Left lung (tissue), 4 donors: ENCODE measurements at regions not wholly inside any gene's neighbourhood (a gene's known extent, or its start where the extent isn't known, plus 50 kb on each side); places are given as distances from the start of the nearest gene placed in this dataset.

Source experiments
- ATAC-seq: fragments of 200-7000 bp; cut with Tn5 transposase; one replicate; pipeline ENCODE4 v1.9.1; 2020; ENCODE audit warnings: moderate library complexity
- DNase-seq, 4 donors: peaks; one replicate each; pipeline ENCODE4 v3.0.0-alpha.2; 2013 to 2020
- H3K27ac ChIP-seq, 2 donors: fragments of 200-600 bp; sonication (generic) in 1 of 2; one replicate each; pipeline versions ENCODE4 v1.5.0 to v1.8.0; 2020 to 2021
- H3K27me3 ChIP-seq, 2 donors: fragments of 200-600 bp; sonication (generic) in 1 of 2; one replicate each; pipeline versions ENCODE4 v1.5.0 to v1.8.0; 2020 to 2021
- H3K36me3 ChIP-seq, 2 donors: fragments of 200-600 bp; sonication (generic) in 1 of 2; one replicate each; pipeline versions ENCODE4 v1.5.0 to v1.8.0; 2020 to 2021
- H3K4me1 ChIP-seq, 2 donors: fragments of 200-600 bp; one replicate each; pipeline ENCODE4 v1.8.0; 2021
- H3K4me3 ChIP-seq, 2 donors: fragments of 200-600 bp; sonication (generic) in 1 of 2; one replicate each; pipeline versions ENCODE4 v1.5.0 to v1.8.0; 2020 to 2021; ENCODE audit warnings: mild to moderate bottlenecking in 1 of 2
- H3K9me3 ChIP-seq, 2 donors: fragments of 200-600 bp; sonication (generic) in 1 of 2; one replicate each; pipeline versions ENCODE4 v1.5.0 to v1.8.0; 2020 to 2021
- CTCF ChIP-seq, 2 donors: fragments of 200-600 bp; sonication (generic) in 1 of 2; IDR thresholded peaks; one replicate each; pipeline versions ENCODE4 v1.5.0 to v1.8.0; 2021; ENCODE audit warnings: antibody characterized with exemption in 2 of 2
- intact Hi-C, 2 donors: fragments of 100-400 bp; cut with DNase I; formaldehyde crosslinking; loops; one replicate each; pipeline versions ENCODE4 v1.11.2 to v1.14.2; 2022
- donor health status: DM: no; HTN: yes; CAD: no.
- donor health status: DM: no; HTN: no; CAD: no.

- H3K36me3 ChIP-seq = no peaks in the 10 kb centered on the region
- no peaks in the 10 kb centered on the region for H3K27me3 ChIP-seq
- ATAC-seq (no peak), DNase-seq (no peak)
- no peak overlapping the region for H3K4me3 ChIP-seq
- no peaks in the 10 kb centered on the region for H3K9me3 ChIP-seq
- no peak for TF ChIP-seq CTCF (IDR thresholded peaks at IDR 0.05)
- no peak overlapping the region for H3K27ac ChIP-seq
- intact Hi-C loops = no loop called here
- no peaks in the 10 kb centered on the region for H3K4me1 ChIP-seq
Observed at GRCh38 chr11:41996533-41996932, 537.1 kb upstream of the LRRC4C start.

DNA sequence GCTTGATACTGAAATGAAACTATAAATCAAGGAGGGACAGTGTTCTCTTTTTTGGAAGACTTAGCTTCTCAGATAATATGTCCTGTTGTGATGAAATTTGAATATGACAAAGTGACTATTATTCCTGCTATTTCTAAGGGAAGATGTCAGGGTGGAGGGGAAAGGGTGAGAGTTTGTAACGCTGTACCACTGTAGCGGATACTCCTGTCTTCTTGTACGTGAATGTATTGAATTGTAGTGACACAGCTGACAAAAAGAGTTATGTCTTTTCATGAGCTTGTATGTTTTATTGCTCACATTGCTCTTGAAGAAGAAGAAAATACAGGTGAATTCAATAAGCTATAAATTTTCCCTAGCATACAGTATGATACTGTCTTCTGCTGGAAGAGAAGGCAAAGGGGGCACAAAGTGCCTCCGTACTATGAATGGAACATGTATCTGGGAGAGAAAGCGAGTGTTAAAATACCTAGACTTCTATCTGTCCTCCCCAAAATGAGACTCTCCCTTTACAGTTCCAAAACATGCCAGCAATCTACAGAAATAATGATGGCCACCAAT lies 538.5 kb upstream of the LRRC4C start:
- DNase-seq (no peak), ATAC-seq (no peak)
- Histone ChIP-seq H3K27ac (no peak overlapping the region), H3K4me3 (no peak overlapping the region), H3K4me1 (no peaks in the 10 kb centered on the region), H3K9me3 (no peaks in the 10 kb centered on the region), H3K36me3 (no peaks in the 10 kb centered on the region), H3K27me3 (no peaks in the 10 kb centered on the region)
- no peak for TF ChIP-seq CTCF (IDR thresholded peaks at IDR 0.05)
- intact Hi-C loops = no loop called here

GRCh38 chr11:41999066-41999465 lies 539.6 kb upstream of the LRRC4C start:
- Histone ChIP-seq H3K4me1 (no peaks in the 10 kb centered on the region), H3K36me3 (no peaks in the 10 kb centered on the region), H3K9me3 (no peaks in the 10 kb centered on the region), H3K27ac (no peak overlapping the region), H3K27me3 (no peaks in the 10 kb centered on the region), H3K4me3 (no peak overlapping the region)
- no peak for TF ChIP-seq CTCF (IDR thresholded peaks at IDR 0.05)
- intact Hi-C loops = no loop called here
- DNase-seq (no peak), ATAC-seq (no peak)

DNA sequence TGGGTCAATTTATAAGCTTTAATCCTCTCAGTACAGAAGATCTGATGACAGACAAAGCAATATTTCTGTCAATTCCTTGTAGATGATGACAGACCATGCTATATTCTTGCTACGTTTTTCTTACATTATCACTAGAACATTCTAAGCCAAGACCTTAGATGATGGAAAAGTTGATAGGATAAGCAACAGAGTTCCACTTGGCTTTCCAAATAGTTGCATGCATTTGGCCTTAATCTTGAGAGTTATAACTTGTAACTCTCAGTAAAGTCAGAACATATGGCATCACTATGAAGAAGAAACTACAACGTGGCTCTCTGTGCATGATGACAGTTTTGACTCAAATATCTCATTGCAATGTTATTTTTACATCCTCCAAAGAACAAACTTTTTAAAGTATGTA lies 544.3 kb upstream of the LRRC4C start:
- no peak overlapping the region for H3K4me3 ChIP-seq
- ATAC-seq = no peak
- H3K4me1 ChIP-seq = no peaks in the 10 kb centered on the region
- no peak for DNase-seq
- no peak for TF ChIP-seq CTCF (IDR thresholded peaks at IDR 0.05)
- intact Hi-C loops = no loop called here
- H3K27ac ChIP-seq = no peak overlapping the region
- no peaks in the 10 kb centered on the region for H3K36me3 ChIP-seq
- H3K9me3 ChIP-seq = no peaks in the 10 kb centered on the region
- H3K27me3 ChIP-seq = no peaks in the 10 kb centered on the region

DNA sequence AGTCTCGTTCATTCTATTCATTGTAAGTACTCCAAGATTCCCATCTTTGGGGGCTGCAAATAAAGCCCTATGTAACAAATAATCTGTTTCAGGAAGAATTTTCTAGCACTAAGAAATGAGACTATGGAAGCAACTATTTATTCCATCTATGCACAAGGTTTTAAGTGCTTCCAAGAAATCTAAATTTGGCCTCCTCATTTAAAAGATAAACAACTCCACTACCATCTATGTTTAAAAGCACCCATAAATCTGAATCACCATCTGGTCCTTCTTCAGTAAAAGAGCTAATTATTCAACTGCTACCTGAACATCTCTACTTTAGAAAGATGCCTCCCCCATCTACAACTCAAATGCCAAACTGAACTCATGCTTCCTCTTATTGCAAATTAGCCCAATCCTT lies 547.3 kb upstream of the LRRC4C start:
- Histone ChIP-seq H3K4me3 (no peak overlapping the region), H3K27me3 (no peaks in the 10 kb centered on the region), H3K4me1 (no peaks in the 10 kb centered on the region), H3K36me3 (no peaks in the 10 kb centered on the region), H3K27ac (no peak overlapping the region), H3K9me3 (no peaks in the 10 kb centered on the region)
- ATAC-seq = no peak
- no peak for TF ChIP-seq CTCF (IDR thresholded peaks at IDR 0.05)
- intact Hi-C loops = no loop called here
- DNase-seq = no peak
